PC-9 (cell line): ENCODE measurements at regions not wholly inside any gene's neighbourhood (a gene's known extent, or its start where the extent isn't known, plus 50 kb on each side); places are given as distances from the start of the nearest gene placed in this dataset.

Experiments used
- CTCF ChIP-seq: fragments of 200-600 bp; sonication (generic); conservative IDR thresholded peaks from 2 replicates; pipeline ENCODE4 v1.6.1; 2017; ENCODE audit warnings: mixed run types, antibody characterized with exemption, mild to moderate bottlenecking, moderate library complexity
- EZH2 ChIP-seq: fragments of 200-600 bp; sonication (generic); IDR thresholded peaks from 2 replicates; pipeline ENCODE4 v1.8.0; 2017; ENCODE audit warnings: antibody characterized with exemption, low read depth

GRCh38 chr1:198929961-198930599 is 291.2 kb downstream of the PTPRC start:
- no peak for TF ChIP-seq CTCF
- no peak for TF ChIP-seq EZH2
